ENCODE measurements at regions not wholly inside any gene's neighbourhood (a gene's known extent, or its start where the extent isn't known, plus 50 kb on each side); places are given as distances from the start of the nearest gene placed in this dataset.
"Not testable (repeated sequence)": the region's sequence is repeated elsewhere in the genome, so short reads cannot be mapped to it uniquely, and the experiment has no call there.

- Mint-ChIP-seq H3K27ac (no peak overlapping the region), H3K4me1 (no peaks in the 10 kb centered on the region), H3K4me3 (no peak overlapping the region), H3K27me3 (peaks cover 7% of the 10 kb centered on the region), H3K9me3 (peaks cover 2% of the 10 kb centered on the region), H3K36me3 (no peaks in the 10 kb centered on the region)
- ATAC-seq (ENCODE audit: low read depth) (no peak), DNase-seq (ENCODE audit: low spot score in 2 of 2) (no peak)
Observed at GRCh38 chr16:17970816-17971331, 365.7 kb downstream of the NPIPA8 start.

- Mint-ChIP-seq H3K27me3 (peaks cover 7% of the 10 kb centered on the region), H3K4me1 (no peaks in the 10 kb centered on the region), H3K27ac (no peak overlapping the region), H3K4me3 (no peak overlapping the region), H3K9me3 (peaks cover 2% of the 10 kb centered on the region), H3K36me3 (no peaks in the 10 kb centered on the region)
- ATAC-seq (ENCODE audit: low read depth) (no peak), DNase-seq (ENCODE audit: low spot score in 2 of 2) (no peak)
Observed at GRCh38 chr16:17970157-17970765, 366.3 kb downstream of the NPIPA8 start.

- Mint-ChIP-seq H3K4me1 (peaks cover 12% of the 10 kb centered on the region), H3K27me3 (no peaks in the 10 kb centered on the region), H3K27ac (no peak overlapping the region), H3K4me3 (no peak overlapping the region), H3K9me3 (peaks cover 5% of the 10 kb centered on the region), H3K36me3 (no peaks in the 10 kb centered on the region)
- ATAC-seq (ENCODE audit: low read depth) (no peak), DNase-seq (ENCODE audit: low spot score in 2 of 2) (no peak)
Observed at GRCh38 chr16:17965133-17965900, 371.2 kb downstream of the NPIPA8 start.

GRCh38 chr16:17964196-17964595 lies 372.3 kb downstream of the NPIPA8 start:
- Mint-ChIP-seq H3K27me3 (no peaks in the 10 kb centered on the region), H3K4me3 (no peak overlapping the region), H3K4me1 (peaks cover 12% of the 10 kb centered on the region), H3K36me3 (no peaks in the 10 kb centered on the region), H3K9me3 (peaks cover 5% of the 10 kb centered on the region), H3K27ac (peak overlapping the region; percentile 77)
- DNase-seq (ENCODE audit: low spot score in 2 of 2) = no peak
- no peak for ATAC-seq (ENCODE audit: low read depth)

- peak in 1 of 2 donors; percentile 13 for DNase-seq (ENCODE audit: low spot score in 2 of 2)
- peak overlapping the region; percentile 18 for H3K4me3 Mint-ChIP-seq
- peaks cover 12% of the 10 kb centered on the region for H3K4me1 Mint-ChIP-seq
- H3K27ac Mint-ChIP-seq = peak overlapping the region; percentile 77
- H3K36me3 Mint-ChIP-seq = no peaks in the 10 kb centered on the region
- H3K27me3 Mint-ChIP-seq = peaks cover 4% of the 10 kb centered on the region
- H3K9me3 Mint-ChIP-seq = peaks cover 5% of the 10 kb centered on the region
- peak; percentile 91 for ATAC-seq (ENCODE audit: low read depth)
Observed at GRCh38 chr16:17963185-17963836, 373.2 kb downstream of the NPIPA8 start.

- no peaks in the 10 kb centered on the region for H3K36me3 Mint-ChIP-seq
- ATAC-seq (ENCODE audit: low read depth) (no peak), DNase-seq (ENCODE audit: low spot score in 2 of 2) (no peak)
- H3K27ac Mint-ChIP-seq = no peak overlapping the region
- H3K27me3 Mint-ChIP-seq = peaks cover 4% of the 10 kb centered on the region
- H3K4me3 Mint-ChIP-seq = no peak overlapping the region
- H3K4me1 Mint-ChIP-seq = peaks cover 12% of the 10 kb centered on the region
- peaks cover 4% of the 10 kb centered on the region for H3K9me3 Mint-ChIP-seq
Observed at GRCh38 chr16:17962726-17963125, 373.8 kb downstream of the NPIPA8 start.

GRCh38 chr16:17961822-17962221 lies 374.7 kb downstream of the NPIPA8 start:
- H3K9me3 Mint-ChIP-seq; H3K27ac Mint-ChIP-seq; DNase-seq (ENCODE audit: low spot score in 2 of 2); ATAC-seq (ENCODE audit: low read depth); H3K4me3 Mint-ChIP-seq; H3K27me3 Mint-ChIP-seq; H3K36me3 Mint-ChIP-seq: not testable (repeated sequence)
- H3K4me1 Mint-ChIP-seq = peaks cover 12% of the 10 kb centered on the region

- no peak for DNase-seq (ENCODE audit: low spot score in 2 of 2)
- no peak overlapping the region for H3K27ac Mint-ChIP-seq
- no peaks in the 10 kb centered on the region for H3K36me3 Mint-ChIP-seq
- no peaks in the 10 kb centered on the region for H3K9me3 Mint-ChIP-seq
- peaks cover 5% of the 10 kb centered on the region for H3K27me3 Mint-ChIP-seq
- H3K4me3 Mint-ChIP-seq = no peak overlapping the region
- ATAC-seq (ENCODE audit: low read depth) = no peak
- peaks cover 6% of the 10 kb centered on the region for H3K4me1 Mint-ChIP-seq
Observed at GRCh38 chr16:17951378-17951777, 385.2 kb downstream of the NPIPA8 start.

GRCh38 chr16:17949982-17950250 lies 386.6 kb downstream of the NPIPA8 start:
- no peaks in the 10 kb centered on the region for H3K9me3 Mint-ChIP-seq
- no peaks in the 10 kb centered on the region for H3K36me3 Mint-ChIP-seq
- H3K27ac Mint-ChIP-seq = no peak overlapping the region
- peaks cover 6% of the 10 kb centered on the region for H3K4me1 Mint-ChIP-seq
- peak overlapping the region; percentile 19 for H3K4me3 Mint-ChIP-seq
- no peak for DNase-seq (ENCODE audit: low spot score in 2 of 2)
- H3K27me3 Mint-ChIP-seq = peaks cover 5% of the 10 kb centered on the region
- no peak for ATAC-seq (ENCODE audit: low read depth)

GRCh38 chr16:17949141-17949981 lies 387.2 kb downstream of the NPIPA8 start:
- peaks cover 4% of the 10 kb centered on the region for H3K27me3 Mint-ChIP-seq
- H3K36me3 Mint-ChIP-seq = no peaks in the 10 kb centered on the region
- DNase-seq (ENCODE audit: low spot score in 2 of 2) (no peak), ATAC-seq (ENCODE audit: low read depth) (no peak)
- H3K27ac Mint-ChIP-seq = no peak overlapping the region
- no peaks in the 10 kb centered on the region for H3K9me3 Mint-ChIP-seq
- peak overlapping the region; percentile 19 for H3K4me3 Mint-ChIP-seq
- peaks cover 2% of the 10 kb centered on the region for H3K4me1 Mint-ChIP-seq

- no peak overlapping the region for H3K27ac Mint-ChIP-seq
- DNase-seq (ENCODE audit: low spot score in 2 of 2) (no peak), ATAC-seq (ENCODE audit: low read depth) (no peak)
- no peak overlapping the region for H3K4me3 Mint-ChIP-seq
- peaks cover 3% of the 10 kb centered on the region for H3K27me3 Mint-ChIP-seq
- no peaks in the 10 kb centered on the region for H3K4me1 Mint-ChIP-seq
- peaks cover 4% of the 10 kb centered on the region for H3K36me3 Mint-ChIP-seq
- peaks cover 2% of the 10 kb centered on the region for H3K9me3 Mint-ChIP-seq
Observed at GRCh38 chr16:17947637-17948036, 388.9 kb downstream of the NPIPA8 start.

GRCh38 chr16:17947165-17947564 lies 389.4 kb downstream of the NPIPA8 start:
- no peak for DNase-seq (ENCODE audit: low spot score in 2 of 2)

GRCh38 chr16:17945080-17945601 lies 391.4 kb downstream of the NPIPA8 start:
- Mint-ChIP-seq H3K36me3 (peaks cover 4% of the 10 kb centered on the region), H3K27ac (no peak overlapping the region), H3K4me3 (no peak overlapping the region), H3K27me3 (peaks cover 2% of the 10 kb centered on the region), H3K9me3 (peaks cover 2% of the 10 kb centered on the region), H3K4me1 (no peaks in the 10 kb centered on the region)
- ATAC-seq (ENCODE audit: low read depth) = no peak
- DNase-seq (ENCODE audit: low spot score in 2 of 2) = no peak

More at GRCh38 chr16:17947165-17947564, 389.4 kb downstream of the NPIPA8 start:
- no peak overlapping the region for H3K4me3 Mint-ChIP-seq
- ATAC-seq (ENCODE audit: low read depth) = no peak
- no peak overlapping the region for H3K27ac Mint-ChIP-seq
- peaks cover 2% of the 10 kb centered on the region for H3K9me3 Mint-ChIP-seq
- H3K4me1 Mint-ChIP-seq = no peaks in the 10 kb centered on the region
- peaks cover 3% of the 10 kb centered on the region for H3K27me3 Mint-ChIP-seq
- peaks cover 4% of the 10 kb centered on the region for H3K36me3 Mint-ChIP-seq

Measured in memory B cell (primary cell).